Mesenchymal stem cell (in vitro differentiated cells and primary cell): ENCODE measurements at regions not wholly inside any gene's neighbourhood (a gene's known extent, or its start where the extent isn't known, plus 50 kb on each side); places are given as distances from the start of the nearest gene placed in this dataset.

Experiments used
- DNase-seq: peaks from one replicate; pipeline ENCODE4 v3.0.0-alpha.2; 2013
- H2AFZ ChIP-seq: one replicate; pipeline ENCODE4 v1.6.1; 2013; ENCODE audit warnings: low read depth, mild to moderate bottlenecking, control low read depth, inconsistent platforms, low read length, moderate library complexity
- H2AK5ac ChIP-seq: 2 replicates; pipeline ENCODE4 v1.6.1; 2013; ENCODE audit warnings: low read length, moderate library complexity, mild to moderate bottlenecking, inconsistent platforms; ENCODE audit not compliant: severe bottlenecking
- H2BK120ac ChIP-seq: one replicate; pipeline ENCODE4 v1.6.1; 2013; ENCODE audit warnings: low read depth, mild to moderate bottlenecking, inconsistent platforms, low read length, moderate library complexity
- H2BK12ac ChIP-seq, 2 experiments: one replicate each; pipeline ENCODE4 v1.6.1; 2013; ENCODE audit warnings: inconsistent platforms in 2 of 2, low read length in 2 of 2, mild to moderate bottlenecking in 2 of 2, moderate library complexity in 2 of 2, control low read depth in 1 of 2
- H2BK15ac ChIP-seq: one replicate; pipeline ENCODE4 v1.6.1; 2013; ENCODE audit warnings: mild to moderate bottlenecking, low read depth, inconsistent platforms; ENCODE audit not compliant: poor library complexity, severe bottlenecking
- H2BK5ac ChIP-seq: 2 replicates; pipeline ENCODE4 v1.6.1; 2013; ENCODE audit warnings: low read depth, mild to moderate bottlenecking, low read length, control low read depth, inconsistent platforms; ENCODE audit not compliant: poor library complexity, severe bottlenecking
- H3K14ac ChIP-seq, 2 experiments: one replicate each; pipeline ENCODE4 v1.6.1; 2013; ENCODE audit warnings: inconsistent platforms in 2 of 2, low read length in 2 of 2, control low read depth in 1 of 2, mild to moderate bottlenecking in 1 of 2, moderate library complexity in 1 of 2
- H3K18ac ChIP-seq, 2 experiments: one replicate each; pipeline ENCODE4 v1.6.1; 2013; ENCODE audit warnings: inconsistent platforms in 2 of 2, low read length in 2 of 2, control low read depth in 1 of 2, low read depth in 1 of 2, mild to moderate bottlenecking in 1 of 2
- H3K23ac ChIP-seq, 2 experiments: one replicate each; pipeline ENCODE4 v1.6.1; 2013; ENCODE audit warnings: inconsistent platforms in 2 of 2, low read length in 2 of 2, mild to moderate bottlenecking in 2 of 2, moderate library complexity in 2 of 2, control low read depth in 1 of 2
- H3K27ac ChIP-seq: 2 replicates; pipeline ENCODE4 v1.5.1; 2013; ENCODE audit warnings: mild to moderate bottlenecking, moderate library complexity, low read length, control low read depth, inconsistent platforms; ENCODE audit not compliant: poor library complexity, severe bottlenecking
- H3K27me3 ChIP-seq, 2 experiments: 2 replicates each; pipeline versions ENCODE4 v1.6.1 to v1.7.0; 2013; ENCODE audit warnings: low read length in 2 of 2, mild to moderate bottlenecking in 2 of 2, moderate library complexity in 2 of 2, control low read depth in 1 of 2, inconsistent platforms in 1 of 2; ENCODE audit not compliant: control insufficient read depth in 1 of 2, insufficient read depth in 1 of 2
- H3K36me3 ChIP-seq, 2 experiments: 2 replicates each; pipeline versions ENCODE4 v1.6.1 to v1.7.0; 2013; ENCODE audit warnings: low read length in 2 of 2, control low read depth in 1 of 2, inconsistent platforms in 1 of 2, low read depth in 1 of 2, mild to moderate bottlenecking in 1 of 2; ENCODE audit not compliant: insufficient read depth in 2 of 2, control insufficient read depth in 1 of 2
- H3K4ac ChIP-seq, 2 experiments: one replicate each; pipeline ENCODE4 v1.6.1; 2013; ENCODE audit warnings: inconsistent platforms in 2 of 2, low read length in 2 of 2, mild to moderate bottlenecking in 2 of 2, moderate library complexity in 2 of 2, control low read depth in 1 of 2, low read depth in 1 of 2
- H3K4me1 ChIP-seq: 2 replicates; pipeline ENCODE4 v1.6.1; 2013; ENCODE audit warnings: low read depth, low read length, control low read depth; ENCODE audit not compliant: control insufficient read depth, insufficient read depth
- H3K4me2 ChIP-seq: 2 replicates; pipeline ENCODE4 v1.6.1; 2013; ENCODE audit warnings: low read length, mild to moderate bottlenecking, inconsistent platforms; ENCODE audit not compliant: poor library complexity, severe bottlenecking
- H3K4me3 ChIP-seq, 2 experiments: 2 replicates each; pipeline versions ENCODE4 v1.5.1 to v1.7.0; 2013; ENCODE audit warnings: low read length in 2 of 2, mild to moderate bottlenecking in 2 of 2, control low read depth in 1 of 2, low read depth in 1 of 2; ENCODE audit not compliant: insufficient read depth in 1 of 2
- H3K79me1 ChIP-seq: replicated peaks from 2 replicates; pipeline ENCODE4 v1.6.1; 2013; ENCODE audit warnings: mild to moderate bottlenecking, control low read depth, low read length, inconsistent platforms; ENCODE audit not compliant: poor library complexity, severe bottlenecking
- H3K9ac ChIP-seq: 2 replicates; pipeline ENCODE4 v1.7.0; 2013; ENCODE audit warnings: mild to moderate bottlenecking, low read length, moderate library complexity
- H3K9me3 ChIP-seq: 2 replicates; pipeline ENCODE4 v1.7.0; 2013; ENCODE audit warnings: mild to moderate bottlenecking, low read length; ENCODE audit not compliant: control insufficient read depth
- H4K8ac ChIP-seq: one replicate; pipeline ENCODE4 v1.6.1; 2013; ENCODE audit warnings: inconsistent platforms, mild to moderate bottlenecking, low read length, moderate library complexity
- H4K91ac ChIP-seq: one replicate; pipeline ENCODE4 v1.6.1; 2013; ENCODE audit warnings: mild to moderate bottlenecking, low read length, inconsistent platforms
- WGBS: methylation state at CpG from one replicate; pipeline ENCODE4 v1.1.7; 2013; ENCODE audit warnings: mixed read lengths; 5-methylcytosine and 5-hydroxymethylcytosine counted together

DNA sequence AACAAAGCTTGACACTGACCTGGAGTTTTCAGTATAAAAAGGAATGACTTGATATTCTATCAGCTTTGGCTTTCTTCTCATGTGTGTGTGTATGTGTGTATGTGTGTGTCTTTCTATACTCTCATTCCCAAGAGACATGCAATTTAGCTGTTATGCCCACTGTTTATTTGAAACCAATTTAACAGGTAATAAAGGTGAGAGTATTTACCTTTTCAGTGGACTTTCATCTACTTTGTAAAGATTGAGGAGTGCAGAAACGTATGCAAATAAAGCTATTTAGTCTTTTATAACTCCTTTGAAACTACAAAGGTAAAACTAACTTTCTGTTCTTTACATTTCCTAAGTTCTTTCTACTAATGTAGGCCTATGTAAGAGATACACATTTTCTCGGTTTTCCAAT lies 103.5 kb upstream of the HS3ST5 start:
- H3K14ac ChIP-seq: no peak overlapping the region
- no peak overlapping the region for H4K91ac ChIP-seq
- no peaks in the 10 kb centered on the region for H3K27me3 ChIP-seq
- WGBS: no CpG with 5 or more reads among the region's 2 CpGs
- no peaks in the 10 kb centered on the region for H3K79me1 ChIP-seq
- no peak overlapping the region for H3K4me2 ChIP-seq
- no peak overlapping the region for H2BK12ac ChIP-seq
- no peak overlapping the region for H3K18ac ChIP-seq
- no peaks in the 10 kb centered on the region for H3K9me3 ChIP-seq
- no peak overlapping the region for H4K8ac ChIP-seq
- H2BK5ac ChIP-seq: no peak overlapping the region
- H2BK120ac ChIP-seq: no peak overlapping the region
- no peak overlapping the region for H2AFZ ChIP-seq
- H3K27ac ChIP-seq: no peak overlapping the region
- H3K4ac ChIP-seq: no peak overlapping the region
- no peak overlapping the region for H2AK5ac ChIP-seq
- no peak overlapping the region for H2BK15ac ChIP-seq
- no peak overlapping the region for H3K23ac ChIP-seq
- no peak overlapping the region for H3K4me3 ChIP-seq
- H3K9ac ChIP-seq: no peak overlapping the region
- DNase-seq: no peak
- no peaks in the 10 kb centered on the region for H3K4me1 ChIP-seq
- H3K36me3 ChIP-seq: no peaks in the 10 kb centered on the region

DNA sequence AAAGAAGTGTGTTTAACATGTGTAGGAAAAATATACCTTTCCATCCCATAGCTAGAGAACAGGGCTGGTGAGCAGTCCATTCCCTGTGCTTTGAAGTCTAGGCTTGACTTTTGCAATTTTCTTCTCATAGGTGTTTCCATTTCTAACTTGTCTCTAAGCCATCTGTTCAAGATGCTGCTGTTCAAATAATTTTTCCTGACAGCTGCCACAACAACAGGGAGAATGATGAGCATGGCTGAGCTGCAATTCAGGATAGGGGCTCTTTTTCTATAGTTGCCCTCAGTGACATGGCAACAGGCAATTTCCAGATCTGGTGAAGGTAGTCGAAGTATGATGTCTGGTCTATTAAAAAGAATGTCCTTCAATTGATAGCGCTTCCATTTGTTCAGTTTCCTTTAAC lies 103.0 kb upstream of the HS3ST5 start:
- no peaks in the 10 kb centered on the region for H3K4me1 ChIP-seq
- 93% methylated on average over 2 of the region's 2 CpGs for WGBS
- H2BK5ac ChIP-seq: no peak overlapping the region
- H3K79me1 ChIP-seq: no peaks in the 10 kb centered on the region
- no peak overlapping the region for H3K9ac ChIP-seq
- H3K23ac ChIP-seq: no peak overlapping the region
- no peak overlapping the region for H2BK12ac ChIP-seq
- no peak overlapping the region for H3K18ac ChIP-seq
- no peak overlapping the region for H3K27ac ChIP-seq
- no peak overlapping the region for H2BK15ac ChIP-seq
- H3K4ac ChIP-seq: no peak overlapping the region
- no peak overlapping the region for H4K8ac ChIP-seq
- no peak overlapping the region for H2AFZ ChIP-seq
- H2BK120ac ChIP-seq: no peak overlapping the region
- no peak overlapping the region for H3K4me3 ChIP-seq
- no peak overlapping the region for H2AK5ac ChIP-seq
- no peaks in the 10 kb centered on the region for H3K27me3 ChIP-seq
- H4K91ac ChIP-seq: no peak overlapping the region
- H3K9me3 ChIP-seq: no peaks in the 10 kb centered on the region
- H3K36me3 ChIP-seq: no peaks in the 10 kb centered on the region
- no peak overlapping the region for H3K4me2 ChIP-seq
- no peak overlapping the region for H3K14ac ChIP-seq
- DNase-seq: no peak

DNA sequence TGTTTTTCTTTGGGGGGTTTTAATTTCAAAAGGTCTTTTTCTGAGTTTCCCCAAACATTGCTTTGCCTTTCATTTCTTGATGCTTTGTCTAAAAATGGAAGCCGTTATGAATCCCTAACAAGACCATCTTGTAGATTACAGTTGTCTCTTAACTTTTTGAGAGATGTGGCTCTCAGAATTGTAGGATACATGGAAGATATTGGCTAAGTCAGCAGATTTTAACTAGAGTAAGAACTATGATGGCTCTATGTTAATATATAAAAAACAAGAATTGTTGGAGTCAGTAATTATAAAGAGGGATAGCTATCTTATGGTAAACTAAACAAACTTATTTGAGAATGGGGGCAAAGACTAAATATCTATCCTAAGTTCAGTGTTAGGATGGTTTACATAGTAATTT lies 96.6 kb upstream of the HS3ST5 start:
- no peaks in the 10 kb centered on the region for H3K4me1 ChIP-seq
- H2BK15ac ChIP-seq: no peak overlapping the region
- 88% methylated on average over 1 of the region's 1 CpG for WGBS
- no peak overlapping the region for H3K4me3 ChIP-seq
- no peak overlapping the region for H2BK120ac ChIP-seq
- H3K36me3 ChIP-seq: no peaks in the 10 kb centered on the region
- no peaks in the 10 kb centered on the region for H3K27me3 ChIP-seq
- no peak overlapping the region for H3K14ac ChIP-seq
- no peak overlapping the region for H4K8ac ChIP-seq
- no peak for DNase-seq
- H3K23ac ChIP-seq: no peak overlapping the region
- no peak overlapping the region for H2AFZ ChIP-seq
- H3K27ac ChIP-seq: no peak overlapping the region
- H3K4me2 ChIP-seq: no peak overlapping the region
- H3K18ac ChIP-seq: no peak overlapping the region
- H2AK5ac ChIP-seq: no peak overlapping the region
- no peak overlapping the region for H2BK5ac ChIP-seq
- H4K91ac ChIP-seq: no peak overlapping the region
- H3K79me1 ChIP-seq: no peaks in the 10 kb centered on the region
- H3K9ac ChIP-seq: no peak overlapping the region
- H3K4ac ChIP-seq: no peak overlapping the region
- H3K9me3 ChIP-seq: no peaks in the 10 kb centered on the region
- no peak overlapping the region for H2BK12ac ChIP-seq

DNA sequence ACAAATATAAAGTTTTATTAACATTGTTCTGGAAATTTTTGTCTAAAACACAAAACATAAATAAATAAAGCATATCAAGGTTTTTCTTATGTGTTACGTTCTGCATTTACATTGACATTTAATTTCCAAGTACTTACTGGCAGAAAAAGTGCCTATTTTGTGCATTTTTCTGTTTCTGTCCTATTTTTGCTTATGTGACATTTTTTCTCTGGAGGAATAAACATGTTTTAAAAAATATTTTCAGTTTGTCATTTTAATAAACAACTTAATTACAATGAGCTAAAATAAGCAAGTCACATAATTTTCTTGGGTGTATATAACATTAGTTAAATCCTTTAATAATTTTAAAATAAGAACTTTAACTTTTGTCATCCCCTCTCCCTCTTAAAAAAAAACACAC lies 94.4 kb upstream of the HS3ST5 start:
- no peak overlapping the region for H3K14ac ChIP-seq
- H2BK120ac ChIP-seq: no peak overlapping the region
- no peak overlapping the region for H2AK5ac ChIP-seq

More for the DNA sequence above, 94.4 kb upstream of the HS3ST5 start:
- Histone ChIP-seq H4K91ac (no peak overlapping the region), H3K18ac (no peak overlapping the region), H3K4me2 (no peak overlapping the region), H3K23ac (no peak overlapping the region), H2BK5ac (no peak overlapping the region), H3K79me1 (no peaks in the 10 kb centered on the region), H3K4ac (no peak overlapping the region), H3K4me3 (no peak overlapping the region), H3K27me3 (no peaks in the 10 kb centered on the region), H4K8ac (no peak overlapping the region), H2BK15ac (no peak overlapping the region), H3K4me1 (no peaks in the 10 kb centered on the region), H2BK12ac (no peak overlapping the region), H3K36me3 (no peaks in the 10 kb centered on the region), H3K9ac (no peak overlapping the region), H3K9me3 (no peaks in the 10 kb centered on the region), H3K27ac (no peak overlapping the region), H2AFZ (no peak overlapping the region)
- no CpG with 5 or more reads among the region's 1 CpG for WGBS
- DNase-seq: no peak
